ENCODE measurements at regions not wholly inside any gene's neighbourhood (a gene's known extent, or its start where the extent isn't known, plus 50 kb on each side); places are given as distances from the start of the nearest gene placed in this dataset.
A peak's percentile ranks its signal among the peaks of the same experiment; 100 is the strongest.

GRCh38 chr13:87078947-87079795 is 592.0 kb upstream of the SLITRK5 start:
- 40 to 100% (median 100%) methylated on average over 2 to 3 of the region's 34 CpGs; no CpG with 5 or more reads in 5 of the 10 experiments for WGBS, 10 experiments
- no peak overlapping the region for H3K27ac ChIP-seq
- H3K4me3 ChIP-seq, result no peak overlapping the region
- no peak for ATAC-seq (replicated peaks in 6 of 8)
- H3K4me1 ChIP-seq (replicated peaks in 1 of 2), result no peaks in the 10 kb centered on the region
- in situ Hi-C loops (cut with MboI; ENCODE audit: low pct_unique_long_range_greater_than_20kb in 2 of 9, low sequenced_read_pairs in 9 of 9, unreplicated experiment in 9 of 9), result no loop called here

- Histone ChIP-seq H3K27ac (no peak overlapping the region), H3K4me3 (no peak overlapping the region), H3K4me1 (replicated peaks in 1 of 2) (no peaks in the 10 kb centered on the region)
- in situ Hi-C loops (cut with MboI; ENCODE audit: low pct_unique_long_range_greater_than_20kb in 2 of 9, low sequenced_read_pairs in 9 of 9, unreplicated experiment in 9 of 9), result no loop called here
- ATAC-seq (replicated peaks in 6 of 8), result no peak
- WGBS, 10 experiments, result 74 to 99% (median 87%) methylated on average over 1 to 14 of the region's 27 CpGs; no CpG with 5 or more reads in 4 of the 10 experiments
Measured at GRCh38 chr13:87080100-87080779, 590.9 kb upstream of the SLITRK5 start.

- in situ Hi-C loops (cut with MboI; ENCODE audit: low pct_unique_long_range_greater_than_20kb in 2 of 9, low sequenced_read_pairs in 9 of 9, unreplicated experiment in 9 of 9), result no loop called here
Measured at GRCh38 chr13:87084192-87084591, 587.0 kb upstream of the SLITRK5 start.

GRCh38 chr13:87087741-87088140 is 583.4 kb upstream of the SLITRK5 start:
- 18 to 100% (median 97%) methylated on average over 1 to 2 of the region's 2 CpGs; no CpG with 5 or more reads in 2 of the 10 experiments for WGBS, 10 experiments
- in situ Hi-C loops (cut with MboI; ENCODE audit: low pct_unique_long_range_greater_than_20kb in 2 of 9, low sequenced_read_pairs in 9 of 9, unreplicated experiment in 9 of 9), result no loop called here
- no peaks in the 10 kb centered on the region for H3K4me1 ChIP-seq (replicated peaks in 1 of 2)
- H3K4me3 ChIP-seq, result no peak overlapping the region
- ATAC-seq (replicated peaks in 6 of 8), result no peak
- no peak overlapping the region for H3K27ac ChIP-seq

More at GRCh38 chr13:87084192-87084591, 587.0 kb upstream of the SLITRK5 start:
- no peak overlapping the region for H3K4me3 ChIP-seq
- H3K27ac ChIP-seq, result no peak overlapping the region
- H3K4me1 ChIP-seq (replicated peaks in 1 of 2), result no peaks in the 10 kb centered on the region
- no peak for ATAC-seq (replicated peaks in 6 of 8)
- 34 to 100% (median 94%) methylated on average over 1 to 5 of the region's 5 CpGs for WGBS, 10 experiments

- Histone ChIP-seq H3K4me3 (no peak overlapping the region), H3K4me1 (replicated peaks in 1 of 2) (no peaks in the 10 kb centered on the region), H3K27ac (no peak overlapping the region)
- ATAC-seq (replicated peaks in 6 of 8), result no peak
- in situ Hi-C loops (cut with MboI; ENCODE audit: low pct_unique_long_range_greater_than_20kb in 2 of 9, low sequenced_read_pairs in 9 of 9, unreplicated experiment in 9 of 9), result no loop called here
- WGBS, 10 experiments, result 27 to 100% (median 78%) methylated on average over 1 to 4 of the region's 4 CpGs; no CpG with 5 or more reads in 2 of the 10 experiments
Measured at GRCh38 chr13:87089391-87089790, 581.8 kb upstream of the SLITRK5 start.

- Histone ChIP-seq H3K27ac (no peak overlapping the region), H3K4me1 (replicated peaks in 1 of 2) (no peaks in the 10 kb centered on the region), H3K4me3 (no peak overlapping the region)
- in situ Hi-C loops (cut with MboI; ENCODE audit: low pct_unique_long_range_greater_than_20kb in 2 of 9, low sequenced_read_pairs in 9 of 9, unreplicated experiment in 9 of 9), result no loop called here
- no peak for ATAC-seq (replicated peaks in 6 of 8)
- 12 to 100% (median 90%) methylated on average over 1 to 2 of the region's 2 CpGs for WGBS, 10 experiments
Measured at GRCh38 chr13:87093399-87093798, 577.8 kb upstream of the SLITRK5 start.

GRCh38 chr13:87094646-87095045 is 576.5 kb upstream of the SLITRK5 start:
- no peak overlapping the region for H3K4me3 ChIP-seq
- WGBS, 10 experiments, result 0 to 83% (median 61%) methylated on average over 1 to 3 of the region's 3 CpGs
- in situ Hi-C loops (cut with MboI; ENCODE audit: low pct_unique_long_range_greater_than_20kb in 2 of 9, low sequenced_read_pairs in 9 of 9, unreplicated experiment in 9 of 9), result no loop called here
- no peaks in the 10 kb centered on the region for H3K4me1 ChIP-seq (replicated peaks in 1 of 2)
- H3K27ac ChIP-seq, result no peak overlapping the region
- ATAC-seq (replicated peaks in 6 of 8), result no peak

- WGBS, 10 experiments, result 10 to 94% (median 84%) methylated on average over 1 to 5 of the region's 5 CpGs
- in situ Hi-C loops (cut with MboI; ENCODE audit: low pct_unique_long_range_greater_than_20kb in 2 of 9, low sequenced_read_pairs in 9 of 9, unreplicated experiment in 9 of 9), result no loop called here
Measured at GRCh38 chr13:87100431-87100830, 570.7 kb upstream of the SLITRK5 start.

GRCh38 chr13:87107651-87108050 is 563.5 kb upstream of the SLITRK5 start:
- no peak for ATAC-seq (replicated peaks in 6 of 8)
- H3K27ac ChIP-seq, result no peak overlapping the region
- in situ Hi-C loops (cut with MboI; ENCODE audit: low pct_unique_long_range_greater_than_20kb in 2 of 9, low sequenced_read_pairs in 9 of 9, unreplicated experiment in 9 of 9), result no loop called here
- WGBS, 10 experiments, result 0 to 100% (median 44%) methylated on average over 1 to 2 of the region's 2 CpGs; no CpG with 5 or more reads in 3 of the 10 experiments
- no peaks in the 10 kb centered on the region for H3K4me1 ChIP-seq (replicated peaks in 1 of 2)
- H3K4me3 ChIP-seq, result no peak overlapping the region

More at GRCh38 chr13:87100431-87100830, 570.7 kb upstream of the SLITRK5 start:
- no peak for ATAC-seq (replicated peaks in 6 of 8)
- Histone ChIP-seq H3K4me1 (replicated peaks in 1 of 2) (no peaks in the 10 kb centered on the region), H3K27ac (no peak overlapping the region), H3K4me3 (no peak overlapping the region)

- ATAC-seq (replicated peaks in 6 of 8), result no peak
- WGBS, 10 experiments, result 0 to 95% (median 86%) methylated on average over 1 to 2 of the region's 2 CpGs; no CpG with 5 or more reads in 1 of the 10 experiments
- H3K4me1 ChIP-seq (replicated peaks in 1 of 2), result no peaks in the 10 kb centered on the region
- no peak overlapping the region for H3K4me3 ChIP-seq
- in situ Hi-C loops (cut with MboI; ENCODE audit: low pct_unique_long_range_greater_than_20kb in 2 of 9, low sequenced_read_pairs in 9 of 9, unreplicated experiment in 9 of 9), result no loop called here
- H3K27ac ChIP-seq, result no peak overlapping the region
Measured at GRCh38 chr13:87120476-87120875, 550.7 kb upstream of the SLITRK5 start.

- no peaks in the 10 kb centered on the region for H3K4me1 ChIP-seq (replicated peaks in 1 of 2)
- in situ Hi-C loops (cut with MboI; ENCODE audit: low pct_unique_long_range_greater_than_20kb in 2 of 9, low sequenced_read_pairs in 9 of 9, unreplicated experiment in 9 of 9), result no loop called here
- no peak for ATAC-seq (replicated peaks in 6 of 8)
Measured at GRCh38 chr13:87122551-87122950, 548.6 kb upstream of the SLITRK5 start.

GRCh38 chr13:87123987-87124784 is 547.0 kb upstream of the SLITRK5 start:
- 5 to 62% (median 25%) methylated on average over 3 to 10 of the region's 10 CpGs; no CpG with 5 or more reads in 1 of the 10 experiments for WGBS, 10 experiments
- Histone ChIP-seq H3K27ac (no peak overlapping the region), H3K4me3 (no peak overlapping the region), H3K4me1 (replicated peaks in 1 of 2) (peaks cover 4 to 5% of the 10 kb centered on the region in 2 donors)
- peak; percentile 62 to 100 (median 95) for ATAC-seq (replicated peaks in 6 of 8)
- in situ Hi-C loops (cut with MboI; ENCODE audit: low pct_unique_long_range_greater_than_20kb in 2 of 9, low sequenced_read_pairs in 9 of 9, unreplicated experiment in 9 of 9), result no loop called here

More at GRCh38 chr13:87122551-87122950, 548.6 kb upstream of the SLITRK5 start:
- Histone ChIP-seq H3K4me3 (no peak overlapping the region), H3K27ac (no peak overlapping the region)

- 51 to 100% (median 85%) methylated on average over 1 to 4 of the region's 4 CpGs; no CpG with 5 or more reads in 4 of the 10 experiments for WGBS, 10 experiments
- no peak overlapping the region for H3K27ac ChIP-seq
- ATAC-seq (replicated peaks in 6 of 8), result no peak
- H3K4me1 ChIP-seq (replicated peaks in 1 of 2), result peaks cover 4 to 5% of the 10 kb centered on the region in 2 donors
- H3K4me3 ChIP-seq, result no peak overlapping the region
- in situ Hi-C loops (cut with MboI; ENCODE audit: low pct_unique_long_range_greater_than_20kb in 2 of 9, low sequenced_read_pairs in 9 of 9, unreplicated experiment in 9 of 9), result no loop called here
Measured at GRCh38 chr13:87124785-87125074, 546.4 kb upstream of the SLITRK5 start.
